ENCODE measurements at regions not wholly inside any gene's neighbourhood (a gene's known extent, or its start where the extent isn't known, plus 50 kb on each side); places are given as distances from the start of the nearest gene placed in this dataset.

GRCh38 chr3:104598848-104599511, 767.7 kb upstream of the ALCAM start:
- intact Hi-C loops (cut with micrococcal nuclease), result no loop called here

- intact Hi-C loops (cut with micrococcal nuclease), result no loop called here
Observed at GRCh38 chr3:104604326-104605010, 762.2 kb upstream of the ALCAM start.

GRCh38 chr3:104606812-104607211, 759.9 kb upstream of the ALCAM start:
- intact Hi-C loops (cut with micrococcal nuclease), result no loop called here

- intact Hi-C loops (cut with micrococcal nuclease), result no loop called here
Observed at GRCh38 chr3:104610730-104611652, 755.7 kb upstream of the ALCAM start.

- intact Hi-C loops (cut with micrococcal nuclease), result no loop called here
Observed at GRCh38 chr3:104612218-104612617, 754.5 kb upstream of the ALCAM start.

GRCh38 chr3:104614564-104614963, 752.1 kb upstream of the ALCAM start:
- intact Hi-C loops (cut with micrococcal nuclease), result no loop called here

- intact Hi-C loops (cut with micrococcal nuclease), result loop anchor here (1.0 to 10.0 kb wide), 2 partner anchors 741 to 887 kb away; no protein-coding TSS in a partner anchor
Observed at GRCh38 chr3:104628185-104628789, 738.4 kb upstream of the ALCAM start.

- intact Hi-C loops (cut with micrococcal nuclease), result loop anchor here (10.0 kb wide), 1 partner anchor 886 kb away; no protein-coding TSS in a partner anchor
Observed at GRCh38 chr3:104629038-104629437, 737.7 kb upstream of the ALCAM start.

GRCh38 chr3:104631254-104631653, 735.5 kb upstream of the ALCAM start:
- intact Hi-C loops (cut with micrococcal nuclease), result no loop called here

- intact Hi-C loops (cut with micrococcal nuclease), result no loop called here
Observed at GRCh38 chr3:104632521-104632920, 734.2 kb upstream of the ALCAM start.

- intact Hi-C loops (cut with micrococcal nuclease), result no loop called here
Observed at GRCh38 chr3:104632947-104633346, 733.8 kb upstream of the ALCAM start.

GRCh38 chr3:104635872-104636580, 730.7 kb upstream of the ALCAM start:
- intact Hi-C loops (cut with micrococcal nuclease), result no loop called here

- intact Hi-C loops (cut with micrococcal nuclease), result no loop called here
Observed at GRCh38 chr3:104642827-104643226, 723.9 kb upstream of the ALCAM start.

GRCh38 chr3:104646196-104646595, 720.5 kb upstream of the ALCAM start:
- intact Hi-C loops (cut with micrococcal nuclease), result no loop called here

- intact Hi-C loops (cut with micrococcal nuclease), result no loop called here
Observed at GRCh38 chr3:104648823-104649222, 717.9 kb upstream of the ALCAM start.

GRCh38 chr3:104669083-104669482, 697.6 kb upstream of the ALCAM start:
- intact Hi-C loops (cut with micrococcal nuclease), result no loop called here

- intact Hi-C loops (cut with micrococcal nuclease), result no loop called here
Observed at GRCh38 chr3:104672331-104672730, 694.4 kb upstream of the ALCAM start.

GRCh38 chr3:104673981-104674380, 692.7 kb upstream of the ALCAM start:
- intact Hi-C loops (cut with micrococcal nuclease), result no loop called here

- intact Hi-C loops (cut with micrococcal nuclease), result no loop called here
Observed at GRCh38 chr3:104676241-104676640, 690.5 kb upstream of the ALCAM start.

- intact Hi-C loops (cut with micrococcal nuclease), result no loop called here
Observed at GRCh38 chr3:104677932-104678331, 688.8 kb upstream of the ALCAM start.

GRCh38 chr3:104685492-104685891, 681.2 kb upstream of the ALCAM start:
- intact Hi-C loops (cut with micrococcal nuclease), result no loop called here

Measured in T-helper 2 cell treated with Interferon-gamma antibody and Interleukin-4, amounts not matched to agents 100 ng/mL and 5 ng/mL, for 36 hours (primary cell).